ENCODE measurements at regions not wholly inside any gene's neighbourhood (a gene's known extent, or its start where the extent isn't known, plus 50 kb on each side); places are given as distances from the start of the nearest gene placed in this dataset.

GRCh38 chr1:228850141-228851100 is 115.1 kb downstream of the RHOU start:
- no peak for DNase-seq

DNA sequence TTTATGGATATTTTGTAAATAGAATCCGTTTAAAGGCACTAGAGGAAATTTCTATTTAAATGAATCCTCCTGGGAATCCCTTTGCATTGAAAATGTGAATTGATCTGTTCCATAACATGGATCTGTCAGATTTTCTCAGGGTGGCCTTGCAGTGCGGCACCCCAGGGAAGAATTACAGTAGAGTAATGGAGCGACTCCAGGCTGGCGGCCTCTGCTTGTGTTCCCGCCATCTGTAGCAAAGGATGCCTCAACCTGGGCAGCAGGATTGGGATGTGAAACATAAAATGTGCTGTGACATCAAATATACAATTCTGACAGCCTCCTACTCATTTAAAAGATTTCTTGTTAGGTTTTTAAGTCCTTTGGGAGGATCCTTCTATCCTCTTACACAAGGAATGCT is 115.9 kb downstream of the RHOU start:
- DNase-seq, result no peak

- no peak for DNase-seq
Observed at GRCh38 chr1:228851618-228852017, 116.3 kb downstream of the RHOU start.

DNA sequence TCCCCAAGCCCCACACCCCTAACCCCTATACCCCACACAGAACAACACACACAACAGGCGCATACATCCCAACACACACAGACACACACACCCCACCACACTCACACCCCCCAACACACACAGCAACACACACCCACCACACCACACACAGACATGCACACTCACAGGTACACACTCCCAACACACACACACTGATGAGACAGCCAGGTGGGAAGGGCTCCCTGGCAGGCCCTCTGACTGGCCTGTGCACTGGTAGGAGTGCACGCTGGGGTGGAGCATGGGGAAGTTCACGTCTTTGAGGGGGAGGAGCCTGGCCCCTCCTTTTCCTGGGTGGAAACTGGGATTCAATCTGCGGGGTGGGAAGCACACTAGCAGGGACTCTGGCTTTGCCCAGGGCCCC is 116.7 kb downstream of the RHOU start:
- DNase-seq, result no peak

DNA sequence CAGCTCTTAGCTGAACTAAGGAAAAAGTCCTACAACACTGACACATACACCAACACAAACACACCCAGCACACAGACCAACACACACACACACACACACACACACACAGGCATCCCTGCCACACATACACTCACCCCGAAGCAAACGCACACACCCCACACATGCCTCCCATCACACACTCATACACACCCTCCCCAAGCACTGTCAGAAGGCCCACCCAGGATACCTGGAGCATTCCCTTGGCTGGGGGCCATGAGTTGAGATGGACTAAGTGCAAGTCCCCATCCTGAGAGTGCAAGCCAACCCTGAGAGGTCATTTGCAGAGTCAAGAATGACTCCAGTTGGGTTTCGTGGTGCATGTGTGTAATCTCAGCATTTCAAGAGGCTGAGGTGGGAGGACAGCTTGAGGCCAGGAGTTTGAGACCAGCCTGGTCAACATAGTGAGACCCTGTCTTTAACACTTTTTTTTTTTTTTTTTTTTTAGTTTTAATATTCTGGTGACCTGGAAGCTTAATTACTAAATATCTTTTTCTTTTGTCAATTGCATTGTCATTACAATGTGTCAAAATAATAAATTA is 117.3 kb downstream of the RHOU start:
- DNase-seq, result no peak

DNA sequence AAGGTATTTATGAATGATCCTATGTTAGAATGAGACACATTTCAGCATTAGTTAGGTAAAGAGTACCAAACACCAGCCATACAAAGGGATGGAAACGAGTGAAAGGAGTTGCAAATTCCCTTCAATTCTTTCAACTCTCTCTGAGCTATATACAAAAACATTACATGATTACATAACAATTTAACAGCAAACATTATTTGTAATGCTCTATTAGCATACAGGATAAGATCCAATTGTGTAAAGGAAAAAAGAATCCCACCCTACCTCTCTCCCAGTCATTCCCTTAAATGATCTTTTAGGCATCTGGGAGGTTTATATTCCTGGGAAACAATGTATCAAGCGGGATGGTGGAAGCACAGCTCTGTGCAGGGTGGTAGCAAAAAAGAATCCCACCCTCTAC is 117.9 kb downstream of the RHOU start:
- DNase-seq, result no peak

GRCh38 chr1:228853637-228854036 is 118.4 kb downstream of the RHOU start:
- DNase-seq, result no peak

- DNase-seq, result no peak
Observed at GRCh38 chr1:228854907-228855306, 119.6 kb downstream of the RHOU start.

DNA sequence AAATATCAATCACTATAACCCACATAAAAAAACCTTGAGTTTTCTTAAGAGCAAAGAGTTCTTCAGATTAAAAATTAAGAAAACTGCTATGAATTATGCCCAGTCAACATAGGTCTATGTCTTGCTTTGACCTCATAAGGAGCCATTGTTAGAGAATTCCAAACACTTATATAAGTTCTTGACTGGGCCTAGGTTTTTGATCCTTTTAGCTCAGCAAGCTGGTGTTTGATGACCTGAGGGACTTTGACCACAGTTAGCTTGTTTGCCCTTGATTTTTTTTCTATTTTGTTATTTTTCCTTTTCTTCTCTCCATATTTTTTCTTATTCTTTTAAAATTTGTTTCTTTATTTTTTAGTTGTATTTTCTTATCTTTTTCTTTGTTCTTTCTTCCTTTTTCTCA is 122.3 kb downstream of the RHOU start:
- DNase-seq, result no peak

- DNase-seq, result no peak
Observed at GRCh38 chr1:228860911-228861831, 125.9 kb downstream of the RHOU start.

DNA sequence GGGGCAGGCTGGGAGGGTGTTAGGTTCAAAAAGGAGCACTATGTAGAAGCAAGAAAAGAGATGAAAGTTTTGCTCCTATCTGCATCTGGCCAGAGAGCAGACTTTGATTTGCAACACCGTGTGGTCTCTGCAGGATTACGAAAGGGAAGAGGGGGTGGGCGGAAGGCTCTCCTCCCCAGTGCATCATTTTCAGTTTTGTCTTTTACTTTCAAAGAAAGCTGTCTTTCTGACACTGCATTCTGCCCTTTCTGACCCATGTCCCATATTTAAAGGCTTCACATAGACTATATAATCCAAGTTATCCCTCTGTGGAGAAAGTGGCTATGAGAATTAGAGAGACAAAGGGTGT is 126.5 kb downstream of the RHOU start:
- DNase-seq, result no peak

DNA sequence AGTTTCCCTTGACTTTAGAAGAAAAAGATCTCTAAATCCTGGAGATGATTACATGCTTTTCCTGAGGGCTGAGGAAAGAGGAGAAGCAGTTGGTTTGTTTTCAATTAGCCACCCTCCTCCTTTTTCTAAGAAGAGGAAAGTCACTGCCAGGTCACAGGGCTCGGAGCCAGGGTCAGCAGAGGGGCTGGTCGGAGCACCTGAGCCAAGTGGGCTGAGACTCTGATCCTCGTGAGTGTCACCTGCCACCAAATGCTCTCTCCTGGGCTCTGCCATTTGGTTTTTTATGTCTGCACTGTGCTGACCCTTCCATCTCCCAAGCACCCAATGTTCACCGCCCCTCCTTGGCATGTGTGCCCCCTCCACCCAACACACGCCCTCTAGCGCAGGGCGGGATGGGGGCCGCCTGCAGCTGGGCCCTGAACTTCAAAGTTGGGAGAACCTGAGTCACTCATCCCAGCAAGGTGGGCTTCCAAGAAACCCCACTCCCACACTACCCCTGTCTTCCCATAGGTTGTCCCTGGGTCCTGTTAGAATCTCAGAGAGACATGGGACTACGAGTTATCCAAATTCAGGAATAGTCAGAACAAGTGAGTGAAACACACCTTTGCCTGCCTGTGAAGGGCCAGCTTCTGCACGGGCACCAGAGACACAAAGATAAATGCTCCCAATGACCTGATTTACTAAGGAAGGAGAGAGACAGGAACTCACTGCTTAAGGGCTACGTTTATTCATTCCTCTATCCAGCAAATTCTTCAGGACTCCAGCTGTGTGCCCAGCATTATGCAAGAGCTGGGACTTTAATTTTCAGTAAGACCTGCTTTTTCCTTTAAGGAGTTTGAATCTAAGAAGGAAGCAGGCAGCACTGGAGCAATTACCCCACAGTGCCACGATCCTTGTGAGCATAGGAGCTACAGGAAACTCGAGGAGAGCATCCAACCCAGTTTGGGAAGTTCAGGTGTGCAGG is 127.5 kb downstream of the RHOU start:
- DNase-seq, result no peak

DNA sequence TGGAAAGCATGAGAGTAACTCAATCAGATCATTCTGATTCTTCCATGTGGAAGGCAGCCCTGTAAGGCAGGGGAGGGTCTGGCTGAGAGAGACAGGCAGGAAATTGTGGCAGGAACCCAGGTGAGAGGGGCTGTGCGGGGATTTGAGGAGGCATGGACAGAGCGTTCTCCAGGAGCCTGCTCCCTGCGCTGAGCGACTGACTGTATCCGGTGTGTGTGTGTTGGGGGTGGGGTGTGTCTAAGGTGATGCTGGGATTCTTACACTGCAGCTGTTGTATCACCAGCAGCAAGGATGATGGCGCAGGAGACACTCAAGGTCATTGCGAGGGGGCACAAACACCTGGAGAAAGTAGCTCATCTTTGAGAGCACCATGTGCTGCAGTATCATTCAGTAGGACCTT is 128.5 kb downstream of the RHOU start:
- DNase-seq, result no peak

DNA sequence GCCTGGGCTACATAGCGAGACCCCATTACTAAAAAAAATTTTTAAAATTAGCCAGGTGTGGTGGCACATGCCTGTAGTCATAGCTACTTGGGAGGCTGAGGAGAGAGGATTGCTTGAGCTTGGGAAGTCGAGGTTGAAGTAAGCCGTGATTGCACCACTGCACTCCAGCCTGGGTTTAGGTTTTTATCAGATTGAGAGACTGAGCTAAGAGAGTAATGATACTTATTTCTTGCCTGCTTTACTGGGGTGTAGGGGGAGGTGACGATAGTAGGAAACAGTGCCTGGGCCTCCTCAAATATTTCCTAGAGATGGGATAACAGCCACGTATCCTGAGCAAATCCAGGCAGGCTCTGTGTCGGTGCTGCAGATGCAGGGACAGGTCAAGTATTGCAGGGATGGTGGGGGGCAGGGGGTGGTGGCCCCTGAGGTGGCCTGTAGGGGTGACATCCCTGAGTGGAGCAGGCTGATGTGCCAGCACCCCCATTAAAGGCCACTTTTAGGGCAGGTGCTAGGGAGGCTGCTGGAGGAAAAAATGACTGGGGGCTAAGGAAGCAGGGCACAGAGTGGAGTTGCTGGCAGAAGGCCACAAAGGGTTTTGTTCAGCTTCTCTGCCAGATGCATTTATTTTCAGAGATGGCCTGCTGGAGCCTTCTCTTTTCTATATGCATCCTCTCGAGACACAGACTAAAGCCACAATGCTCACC is 130.5 kb downstream of the RHOU start:
- no peak for DNase-seq

GRCh38 chr1:228866468-228866867 is 131.2 kb downstream of the RHOU start:
- DNase-seq, result no peak

DNA sequence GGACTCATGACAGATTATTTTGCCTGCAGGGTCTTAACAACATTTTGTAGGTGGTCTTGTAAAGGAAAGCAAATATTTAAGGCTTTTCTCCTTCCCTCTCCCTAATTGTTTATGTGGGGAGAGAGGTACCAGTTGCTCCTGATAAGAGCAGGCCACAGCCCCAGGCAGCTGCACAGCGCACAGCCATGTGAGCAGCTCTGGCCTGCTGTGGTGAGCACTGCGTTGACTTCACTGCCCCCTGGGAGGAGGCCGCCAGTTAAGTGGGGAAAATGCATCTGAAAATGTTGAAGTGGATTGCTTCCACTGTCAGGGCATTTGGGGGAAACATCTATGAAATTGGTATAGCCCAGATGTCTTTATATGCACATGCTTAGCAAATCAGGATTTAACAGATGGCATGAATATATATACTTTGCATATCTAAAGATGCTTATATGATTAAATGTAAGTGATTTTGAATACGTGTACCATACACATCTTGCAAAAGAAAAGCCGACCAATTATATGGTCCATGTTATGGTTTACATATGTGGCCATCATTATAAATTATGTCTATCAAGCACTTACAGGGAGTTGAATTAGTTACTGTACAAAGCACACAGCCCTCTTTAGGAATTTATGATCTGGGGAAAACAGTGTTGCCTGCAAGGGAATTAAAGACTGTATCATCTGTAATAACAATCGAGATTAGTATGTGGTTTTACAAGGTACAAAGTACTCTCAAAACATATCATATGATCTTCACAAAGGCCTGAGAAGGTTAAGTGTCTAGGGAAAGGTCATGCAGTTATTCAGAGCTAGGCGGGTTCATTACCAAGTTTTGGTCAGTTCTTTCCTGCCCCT is 132.1 kb downstream of the RHOU start:
- DNase-seq, result no peak

- no peak for DNase-seq
Observed at GRCh38 chr1:228867951-228868730, 132.9 kb downstream of the RHOU start.

DNA sequence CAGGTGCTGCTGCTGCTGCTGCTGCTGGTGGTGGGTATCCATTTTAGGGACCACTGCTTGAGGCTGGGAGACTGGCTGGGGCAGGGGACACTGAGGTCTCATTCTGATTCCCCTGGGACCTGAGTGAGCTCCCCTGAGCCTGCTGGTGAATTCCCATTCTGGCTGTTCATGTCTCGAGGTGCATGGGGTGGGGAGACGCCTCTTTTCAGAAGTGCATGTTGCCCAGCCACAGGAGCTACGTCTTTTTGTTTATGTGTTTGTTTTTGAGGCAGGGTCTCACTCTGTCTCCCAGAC is 133.4 kb downstream of the RHOU start:
- no peak for DNase-seq

DNA sequence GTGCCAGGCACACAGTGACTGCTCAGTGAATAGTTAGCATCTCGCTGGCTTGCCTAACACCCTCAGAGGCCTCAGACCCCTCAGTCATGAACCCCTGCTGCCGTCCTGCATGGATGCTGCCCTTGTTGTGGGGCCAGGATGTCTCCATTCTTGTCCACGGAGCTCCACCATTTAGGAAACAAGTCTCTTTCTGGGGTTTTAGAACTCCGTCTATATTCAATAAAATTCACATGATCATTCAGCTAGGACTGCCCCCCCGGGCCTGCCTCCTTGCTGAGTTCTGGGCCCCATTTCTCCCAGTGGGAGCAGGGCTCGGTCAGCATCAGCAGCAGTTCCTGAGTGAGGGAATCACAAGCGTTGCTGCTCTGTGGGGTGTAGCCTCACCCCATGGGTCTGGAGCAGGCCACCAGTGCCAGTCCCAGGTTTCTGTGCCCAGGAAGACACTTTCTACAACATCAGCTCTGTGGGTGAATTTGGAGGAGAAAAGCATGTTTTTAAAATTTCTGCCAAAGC is 134.1 kb downstream of the RHOU start:
- no peak for DNase-seq

Data from AML-193 (cell line).